HEK293T (cell line): ENCODE measurements at regions not wholly inside any gene's neighbourhood (a gene's known extent, or its start where the extent isn't known, plus 50 kb on each side); places are given as distances from the start of the nearest gene placed in this dataset.

Experiments
- ARNT ChIP-seq: fragments of 450-650 bp; IDR thresholded peaks from 2 replicates; pipeline ENCODE4 v1.6.1; 2017; ENCODE audit warnings: mild to moderate bottlenecking
- HDGF ChIP-seq: fragments of 450-650 bp; IDR thresholded peaks from 2 replicates; pipeline ENCODE4 v1.6.1; 2017; ENCODE audit warnings: antibody characterized with exemption, borderline replicate concordance
- L3MBTL2 ChIP-seq: fragments of 450-650 bp; conservative IDR thresholded peaks from 2 replicates; pipeline ENCODE4 v1.6.1; 2016; ENCODE audit warnings: mild to moderate bottlenecking
- NFRKB ChIP-seq: fragments of 450-650 bp; IDR thresholded peaks from 2 replicates; pipeline ENCODE4 v1.6.1; 2016; ENCODE audit warnings: mild to moderate bottlenecking, moderate library complexity
- SP1 ChIP-seq: fragments of 450-650 bp; IDR thresholded peaks from 2 replicates; pipeline ENCODE4 v1.6.1; 2017
- TF ChIP-seq, protein P1 (sequence below): fragments of 450-650 bp; IDR thresholded peaks from 2 replicates; pipeline ENCODE4 v1.6.1; 2016

DNA sequence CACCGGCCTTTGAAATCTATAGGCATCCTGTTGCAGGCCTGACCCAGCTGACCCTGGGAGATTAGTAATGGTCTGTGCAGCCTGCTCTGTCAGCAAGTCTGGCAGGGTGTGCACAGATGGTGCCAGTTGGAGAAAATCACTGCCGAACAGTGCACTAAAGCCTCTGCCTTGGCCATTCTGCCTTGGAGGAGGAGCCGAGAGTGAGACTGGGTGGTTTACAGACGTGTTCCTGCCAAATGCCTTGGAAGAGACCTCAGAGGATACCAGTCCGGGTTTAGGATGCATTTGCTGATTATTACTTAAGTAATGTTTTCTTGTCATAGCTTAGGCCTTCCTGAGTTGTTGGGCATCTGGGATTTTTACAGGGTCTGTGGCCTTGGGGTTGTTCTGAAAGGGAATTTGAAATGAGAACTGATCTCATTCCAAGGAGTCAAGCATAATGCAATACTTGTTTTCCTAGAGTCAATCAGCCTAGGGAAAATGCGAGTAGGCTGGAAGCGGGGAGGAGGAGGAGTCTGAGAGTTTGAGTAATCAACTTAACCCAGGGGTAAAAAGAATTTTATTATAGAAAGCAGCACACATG lies 292.1 kb downstream of the SOX4 start:
- TF ChIP-seq NFRKB = no peak
- TF ChIP-seq ARNT = no peak
- TF ChIP-seq, protein P1, sequence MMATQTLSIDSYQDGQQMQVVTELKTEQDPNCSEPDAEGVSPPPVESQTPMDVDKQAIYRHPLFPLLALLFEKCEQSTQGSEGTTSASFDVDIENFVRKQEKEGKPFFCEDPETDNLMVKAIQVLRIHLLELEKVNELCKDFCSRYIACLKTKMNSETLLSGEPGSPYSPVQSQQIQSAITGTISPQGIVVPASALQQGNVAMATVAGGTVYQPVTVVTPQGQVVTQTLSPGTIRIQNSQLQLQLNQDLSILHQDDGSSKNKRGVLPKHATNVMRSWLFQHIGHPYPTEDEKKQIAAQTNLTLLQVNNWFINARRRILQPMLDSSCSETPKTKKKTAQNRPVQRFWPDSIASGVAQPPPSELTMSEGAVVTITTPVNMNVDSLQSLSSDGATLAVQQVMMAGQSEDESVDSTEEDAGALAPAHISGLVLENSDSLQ = no peak
- no peak for TF ChIP-seq L3MBTL2
- TF ChIP-seq SP1 = no peak
- no peak for TF ChIP-seq HDGF
